CD4-positive, CD25-positive, alpha-beta regulatory T cell (primary cell): ENCODE measurements at regions not wholly inside any gene's neighbourhood (a gene's known extent, or its start where the extent isn't known, plus 50 kb on each side); places are given as distances from the start of the nearest gene placed in this dataset.

Source experiments
- ATAC-seq, 2 donors: fragments of 150-1000 bp; cut with Tn5 transposase; one replicate each; pipeline ENCODE4 v1.10.0; 2021; ENCODE audit warnings: low read depth in 2 of 2, moderate number of reproducible peaks in 2 of 2, moderate library complexity in 1 of 2
- DNase-seq, 3 donors: peaks; one replicate each; pipeline versions ENCODE4 v3.0.0 to v3.0.0-alpha.2; 2012 to 2022; ENCODE audit warnings: mixed read lengths in 1 of 3
- H3K27ac ChIP-seq: one replicate; pipeline ENCODE4 v1.7.0; 2013; ENCODE audit warnings: mild to moderate bottlenecking, low read length; ENCODE audit not compliant: insufficient read depth, poor library complexity, severe bottlenecking
- H3K27me3 ChIP-seq: one replicate; pipeline ENCODE4 v1.7.0; 2013; ENCODE audit warnings: low read length; ENCODE audit not compliant: control insufficient read depth, insufficient read depth
- H3K36me3 ChIP-seq: one replicate; pipeline ENCODE4 v1.7.0; 2013; ENCODE audit warnings: mild to moderate bottlenecking, low read length, moderate library complexity; ENCODE audit not compliant: control insufficient read depth, insufficient read depth
- H3K4me1 ChIP-seq: 2 replicates; pipeline ENCODE4 v1.7.0; 2013; ENCODE audit warnings: mild to moderate bottlenecking, low read length; ENCODE audit not compliant: insufficient read depth, control insufficient read depth, poor library complexity, severe bottlenecking
- H3K4me3 ChIP-seq: one replicate; pipeline ENCODE4 v1.7.0; 2013; ENCODE audit warnings: low read depth, mild to moderate bottlenecking, low read length, moderate library complexity
- H3K9me3 ChIP-seq, 2 experiments: 1 replicate in 1 of 2; 2 replicates in 1 of 2; pipeline ENCODE4 v1.7.0; 2013; ENCODE audit warnings: low read length in 2 of 2, mild to moderate bottlenecking in 1 of 2, moderate library complexity in 1 of 2; ENCODE audit not compliant: control insufficient read depth in 2 of 2
- H3K27ac Mint-ChIP-seq, 3 donors: one replicate each; pipeline ENCODE4 v1.8.0; 2020 to 2022; ENCODE audit warnings: mild to moderate bottlenecking in 3 of 3, mixed read lengths in 3 of 3, moderate library complexity in 2 of 3
- H3K27me3 Mint-ChIP-seq: one replicate; pipeline ENCODE4 v1.8.0; 2022; ENCODE audit warnings: mild to moderate bottlenecking, mixed read lengths
- H3K36me3 Mint-ChIP-seq: one replicate; pipeline ENCODE4 v1.8.0; 2020; ENCODE audit warnings: mixed read lengths
- H3K4me1 Mint-ChIP-seq, 4 donors: one replicate each; pipeline ENCODE4 v1.8.0; 2020 to 2022; ENCODE audit warnings: mixed read lengths in 4 of 4, mild to moderate bottlenecking in 1 of 4
- H3K4me3 Mint-ChIP-seq, 4 donors: one replicate each; pipeline ENCODE4 v1.8.0; 2020 to 2022; ENCODE audit warnings: mild to moderate bottlenecking in 4 of 4, mixed read lengths in 4 of 4, moderate library complexity in 3 of 4
- H3K9me3 Mint-ChIP-seq, 7 donors: one replicate each; pipeline ENCODE4 v1.8.0; 2020 to 2022; ENCODE audit warnings: mixed read lengths in 7 of 7, mild to moderate bottlenecking in 3 of 7, moderate library complexity in 2 of 7

- Mint-ChIP-seq H3K27ac (no peak overlapping the region), H3K4me1 (no peaks in the 10 kb centered on the region), H3K36me3 (no peaks in the 10 kb centered on the region), H3K27me3 (peaks cover 5% of the 10 kb centered on the region), H3K4me3 (no peak overlapping the region), H3K9me3 (no peaks in the 10 kb centered on the region)
- Histone ChIP-seq H3K4me1 (no peaks in the 10 kb centered on the region), H3K27me3 (no peaks in the 10 kb centered on the region), H3K36me3 (no peaks in the 10 kb centered on the region), H3K9me3 (no peaks in the 10 kb centered on the region), H3K4me3 (no peak overlapping the region), H3K27ac (no peak overlapping the region)
- no peak for ATAC-seq
- DNase-seq: no peak
Measured at GRCh38 chr5:171509467-171509866, 90.0 kb downstream of the FGF18 start.

GRCh38 chr5:171512397-171512796 lies 93.0 kb downstream of the FGF18 start:
- H3K36me3 Mint-ChIP-seq: no peaks in the 10 kb centered on the region
- H3K27ac Mint-ChIP-seq: no peak overlapping the region
- H3K9me3 ChIP-seq: no peaks in the 10 kb centered on the region
- no peaks in the 10 kb centered on the region for H3K4me1 Mint-ChIP-seq
- no peaks in the 10 kb centered on the region for H3K9me3 Mint-ChIP-seq
- H3K27me3 Mint-ChIP-seq: peaks cover 5% of the 10 kb centered on the region
- no peaks in the 10 kb centered on the region for H3K27me3 ChIP-seq
- H3K27ac ChIP-seq: no peak overlapping the region
- H3K4me3 ChIP-seq: no peak overlapping the region
- H3K4me1 ChIP-seq: no peaks in the 10 kb centered on the region
- ATAC-seq: no peak
- H3K4me3 Mint-ChIP-seq: no peak overlapping the region
- H3K36me3 ChIP-seq: no peaks in the 10 kb centered on the region
- no peak for DNase-seq

GRCh38 chr5:171513591-171513990 lies 94.1 kb downstream of the FGF18 start:
- no peaks in the 10 kb centered on the region for H3K9me3 Mint-ChIP-seq
- no peak for ATAC-seq

GRCh38 chr5:171518916-171519315 lies 99.5 kb downstream of the FGF18 start:
- H3K36me3 ChIP-seq: no peaks in the 10 kb centered on the region

More at GRCh38 chr5:171513591-171513990, 94.1 kb downstream of the FGF18 start:
- Histone ChIP-seq H3K9me3 (no peaks in the 10 kb centered on the region), H3K36me3 (no peaks in the 10 kb centered on the region), H3K4me3 (no peak overlapping the region), H3K27ac (no peak overlapping the region), H3K4me1 (no peaks in the 10 kb centered on the region), H3K27me3 (no peaks in the 10 kb centered on the region)
- no peak for DNase-seq
- Mint-ChIP-seq H3K4me1 (no peaks in the 10 kb centered on the region), H3K36me3 (no peaks in the 10 kb centered on the region), H3K27ac (no peak overlapping the region), H3K4me3 (no peak overlapping the region), H3K27me3 (peaks cover 5% of the 10 kb centered on the region)

DNA sequence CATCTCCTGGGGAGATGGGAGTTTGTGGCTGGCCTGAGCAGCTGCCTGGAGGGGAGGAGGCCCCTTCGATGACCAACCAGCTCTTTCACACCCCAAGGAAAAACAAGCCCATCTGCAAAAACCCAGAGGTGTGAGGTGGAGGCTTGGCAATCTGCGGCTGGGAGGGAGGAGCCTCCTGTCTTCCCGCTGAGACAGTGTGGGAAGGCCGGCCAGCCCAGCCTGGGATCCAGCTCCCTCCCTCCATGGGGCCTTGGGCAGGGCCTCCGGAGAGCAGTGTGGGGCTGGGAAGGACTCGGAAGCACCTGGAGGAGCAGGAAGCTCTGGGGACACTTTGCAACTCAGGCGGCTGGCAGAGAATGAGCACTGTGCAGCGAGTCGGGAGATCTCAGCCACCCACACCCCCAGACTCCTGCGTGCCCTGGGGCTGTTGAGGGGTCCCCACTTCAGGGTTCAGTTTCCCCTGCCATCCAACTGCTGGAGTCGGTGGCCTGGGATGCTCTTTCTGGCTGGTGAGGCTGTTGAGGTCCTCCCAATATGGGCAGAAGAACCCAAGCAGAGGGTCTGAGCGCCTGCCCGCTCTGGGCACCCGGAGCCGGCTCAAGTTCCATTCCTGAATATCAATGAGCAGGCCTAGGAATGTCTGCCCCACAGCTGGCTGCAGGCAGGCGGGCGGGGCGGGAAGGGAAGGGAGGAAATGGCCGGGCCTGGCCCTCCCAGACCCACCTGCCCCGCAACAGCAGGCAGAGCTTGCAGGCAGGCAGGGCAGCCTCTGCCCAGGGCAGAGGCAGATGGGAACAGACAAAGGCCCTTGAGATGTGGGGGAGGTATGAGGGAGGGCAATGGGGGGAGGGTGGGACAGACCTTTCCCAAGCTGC lies 101.1 kb downstream of the FGF18 start:
- H3K27ac Mint-ChIP-seq: no peak overlapping the region
- Histone ChIP-seq H3K9me3 (no peaks in the 10 kb centered on the region), H3K4me1 (no peaks in the 10 kb centered on the region), H3K27me3 (no peaks in the 10 kb centered on the region), H3K4me3 (no peak overlapping the region), H3K36me3 (no peaks in the 10 kb centered on the region), H3K27ac (no peak overlapping the region)
- no peaks in the 10 kb centered on the region for H3K9me3 Mint-ChIP-seq
- H3K36me3 Mint-ChIP-seq: no peaks in the 10 kb centered on the region
- DNase-seq (no peak), ATAC-seq (peak in 1 of 2 donors; percentile 6)
- H3K4me1 Mint-ChIP-seq: no peaks in the 10 kb centered on the region
- H3K4me3 Mint-ChIP-seq: no peak overlapping the region
- peaks cover 9% of the 10 kb centered on the region for H3K27me3 Mint-ChIP-seq

More at GRCh38 chr5:171518916-171519315, 99.5 kb downstream of the FGF18 start:
- no peaks in the 10 kb centered on the region for H3K4me1 Mint-ChIP-seq
- DNase-seq (no peak), ATAC-seq (no peak)
- no peaks in the 10 kb centered on the region for H3K9me3 Mint-ChIP-seq
- Histone ChIP-seq H3K4me3 (no peak overlapping the region), H3K4me1 (no peaks in the 10 kb centered on the region), H3K9me3 (no peaks in the 10 kb centered on the region), H3K27me3 (no peaks in the 10 kb centered on the region), H3K27ac (no peak overlapping the region)
- H3K27me3 Mint-ChIP-seq: peaks cover 10% of the 10 kb centered on the region
- H3K4me3 Mint-ChIP-seq: no peak overlapping the region
- H3K27ac Mint-ChIP-seq: no peak overlapping the region
- no peaks in the 10 kb centered on the region for H3K36me3 Mint-ChIP-seq

- no peaks in the 10 kb centered on the region for H3K27me3 ChIP-seq
- no peak for DNase-seq
- no peak overlapping the region for H3K4me3 ChIP-seq
- no peaks in the 10 kb centered on the region for H3K4me1 Mint-ChIP-seq
- peaks cover 9% of the 10 kb centered on the region for H3K27me3 Mint-ChIP-seq
- H3K27ac Mint-ChIP-seq: no peak overlapping the region
- H3K9me3 ChIP-seq: no peaks in the 10 kb centered on the region
- no peak overlapping the region for H3K27ac ChIP-seq
- H3K36me3 ChIP-seq: no peaks in the 10 kb centered on the region
- H3K4me3 Mint-ChIP-seq: no peak overlapping the region
- no peaks in the 10 kb centered on the region for H3K4me1 ChIP-seq
- no peak for ATAC-seq
- H3K9me3 Mint-ChIP-seq: no peaks in the 10 kb centered on the region
- H3K36me3 Mint-ChIP-seq: no peaks in the 10 kb centered on the region
Measured at GRCh38 chr5:171521219-171521633, 101.8 kb downstream of the FGF18 start.

DNA sequence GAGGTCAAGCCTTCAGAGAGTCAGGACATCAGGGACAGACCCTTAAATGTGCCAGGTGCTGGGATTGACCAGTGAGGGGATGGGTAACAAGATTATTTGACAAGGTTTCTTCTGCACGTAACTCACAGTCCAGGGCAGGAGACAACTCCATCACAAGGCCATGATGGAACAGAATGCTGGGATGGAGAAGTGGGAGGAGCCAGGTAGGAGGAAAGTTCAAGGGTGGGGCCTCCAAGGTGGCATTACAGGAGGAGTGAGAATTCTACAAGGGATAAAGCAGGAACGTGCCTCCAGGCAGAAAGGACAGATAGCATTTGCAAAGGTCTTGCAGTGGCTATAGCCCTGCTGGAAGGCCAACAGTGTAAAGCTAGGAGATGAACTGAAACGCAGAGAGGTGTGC lies 102.2 kb downstream of the FGF18 start:
- no peaks in the 10 kb centered on the region for H3K9me3 ChIP-seq
- no peaks in the 10 kb centered on the region for H3K9me3 Mint-ChIP-seq

DNA sequence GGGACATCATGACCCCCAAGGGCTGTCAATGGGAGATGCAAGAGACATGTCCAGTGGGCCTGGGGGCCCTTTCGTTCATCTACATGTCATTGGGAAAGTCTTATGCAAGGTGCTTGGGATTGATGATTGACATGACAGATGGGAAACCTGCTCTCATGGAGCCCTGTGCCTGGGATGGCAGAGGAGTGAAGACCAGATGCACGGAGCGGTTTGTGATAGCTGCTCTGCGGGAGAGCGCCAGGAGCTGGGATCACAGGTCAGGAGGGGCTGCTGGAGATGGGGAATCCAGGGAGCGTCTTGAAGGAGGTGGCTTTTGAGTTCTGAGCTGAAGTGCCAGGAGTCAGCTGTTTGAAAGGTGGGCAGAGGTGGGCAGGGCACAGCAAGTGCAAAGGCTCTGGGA lies 104.3 kb downstream of the FGF18 start:
- Mint-ChIP-seq H3K27me3 (peaks cover 9% of the 10 kb centered on the region), H3K27ac (peak overlapping the region in 1 of 3 donors; percentile 8), H3K4me3 (no peak overlapping the region), H3K36me3 (peaks cover 5% of the 10 kb centered on the region), H3K9me3 (no peaks in the 10 kb centered on the region), H3K4me1 (no peaks in the 10 kb centered on the region)
- no peaks in the 10 kb centered on the region for H3K27me3 ChIP-seq
- H3K36me3 ChIP-seq: no peaks in the 10 kb centered on the region
- H3K4me3 ChIP-seq: no peak overlapping the region
- H3K9me3 ChIP-seq: no peaks in the 10 kb centered on the region
- ATAC-seq (no peak), DNase-seq (no peak)
- no peaks in the 10 kb centered on the region for H3K4me1 ChIP-seq
- no peak overlapping the region for H3K27ac ChIP-seq

More for the DNA sequence above, 102.2 kb downstream of the FGF18 start:
- H3K27ac ChIP-seq: no peak overlapping the region
- no peaks in the 10 kb centered on the region for H3K27me3 ChIP-seq
- H3K4me1 ChIP-seq: no peaks in the 10 kb centered on the region
- DNase-seq (no peak), ATAC-seq (no peak)
- Mint-ChIP-seq H3K4me3 (no peak overlapping the region), H3K27ac (no peak overlapping the region), H3K27me3 (peaks cover 9% of the 10 kb centered on the region), H3K4me1 (no peaks in the 10 kb centered on the region), H3K36me3 (peaks cover under 1% of the 10 kb centered on the region)
- no peaks in the 10 kb centered on the region for H3K36me3 ChIP-seq
- H3K4me3 ChIP-seq: no peak overlapping the region
